GM10266 (cell line): ENCODE measurements at regions not wholly inside any gene's neighbourhood (a gene's known extent, or its start where the extent isn't known, plus 50 kb on each side); places are given as distances from the start of the nearest gene placed in this dataset.

Experiments
- DNase-seq: peaks from one replicate; pipeline ENCODE4 v3.0.0; 2012; ENCODE audit errors: extremely low spot score
- CTCF ChIP-seq: IDR thresholded peaks from 2 replicates; pipeline ENCODE4 v1.5.1; 2012; ENCODE audit warnings: mild to moderate bottlenecking, low read depth; ENCODE audit not compliant: control insufficient read depth, insufficient read depth; ENCODE audit errors: missing control alignments

GRCh38 chr5:91281401-91281800 is 101.7 kb downstream of the ARRDC3 start:
- DNase-seq: no peak
- TF ChIP-seq CTCF: no peak

- no peak for TF ChIP-seq CTCF
- peak; percentile 79 for DNase-seq
These were observed 102.5 kb downstream of the ARRDC3 start for GRCh38 chr5:91280362-91281269.

- no peak for DNase-seq
- no peak for TF ChIP-seq CTCF
These were observed 105.3 kb downstream of the ARRDC3 start for GRCh38 chr5:91277840-91278239.

GRCh38 chr5:91277093-91277626 is 106.0 kb downstream of the ARRDC3 start:
- no peak for DNase-seq
- TF ChIP-seq CTCF: no peak

GRCh38 chr5:91272858-91273257 is 110.3 kb downstream of the ARRDC3 start:
- DNase-seq: peak; percentile 64
- TF ChIP-seq CTCF: no peak

- TF ChIP-seq CTCF: no peak
- DNase-seq: no peak
These were observed 111.1 kb downstream of the ARRDC3 start for GRCh38 chr5:91271999-91272398.

GRCh38 chr5:91269198-91269597 is 113.9 kb downstream of the ARRDC3 start:
- no peak for DNase-seq
- TF ChIP-seq CTCF: no peak
